ENCODE measurements at regions not wholly inside any gene's neighbourhood (a gene's known extent, or its start where the extent isn't known, plus 50 kb on each side); places are given as distances from the start of the nearest gene placed in this dataset.

- Histone ChIP-seq H3K27ac (no peak overlapping the region), H3K36me3 (no peaks in the 10 kb centered on the region), H3K9me3 (no peaks in the 10 kb centered on the region), H3K4me1 (no peaks in the 10 kb centered on the region), H3K4me3 (replicated peaks in 1 of 3) (no peak overlapping the region), H3K27me3 (no peaks in the 10 kb centered on the region)
- DNase-seq, result no peak
- intact Hi-C loops (cut with DNase I), result no loop called here
- TF ChIP-seq CTCF (IDR thresholded peaks at IDR 0.05) (no peak), POLR2A (IDR thresholded peaks at IDR 0.05) (no peak)
- 69 to 79% methylated on average over 2 of the region's 2 CpGs for WGBS, 2 donors
These were observed 1024.3 kb upstream of the EPHA7 start for GRCh38 chr6:94443701-94444100.

DNA sequence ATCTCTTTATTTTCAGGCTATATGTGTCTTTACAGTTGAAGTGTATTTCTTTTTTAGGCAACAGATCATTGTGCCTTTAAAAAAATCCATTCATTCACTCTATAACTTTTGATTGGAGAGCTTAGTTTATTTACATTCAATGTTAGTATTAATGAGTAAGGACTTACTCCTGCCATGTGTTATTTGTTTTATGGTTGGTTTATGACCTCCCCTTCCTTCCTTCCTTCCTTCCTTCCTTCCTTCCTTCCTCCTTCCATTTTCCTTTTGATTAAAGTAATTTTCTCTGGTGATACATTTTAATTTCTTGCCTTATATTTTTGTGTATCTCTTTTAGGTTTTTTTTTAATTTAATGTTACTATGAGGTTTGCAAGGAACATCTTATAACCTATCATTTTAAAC is 1005.3 kb upstream of the EPHA7 start:
- no peaks in the 10 kb centered on the region for H3K4me1 ChIP-seq
- H3K27me3 ChIP-seq, result no peaks in the 10 kb centered on the region
- no peak overlapping the region for H3K4me3 ChIP-seq (replicated peaks in 1 of 3)
- intact Hi-C loops (cut with DNase I), result no loop called here
- H3K9me3 ChIP-seq, result no peaks in the 10 kb centered on the region
- H3K27ac ChIP-seq, result no peak overlapping the region
- no peaks in the 10 kb centered on the region for H3K36me3 ChIP-seq
- TF ChIP-seq CTCF (IDR thresholded peaks at IDR 0.05) (no peak), POLR2A (IDR thresholded peaks at IDR 0.05) (no peak)
- no peak for DNase-seq

- intact Hi-C loops (cut with DNase I), result no loop called here
- WGBS, 2 donors, result 85 to 93% methylated on average over 1 of the region's 1 CpG
- Histone ChIP-seq H3K9me3 (no peaks in the 10 kb centered on the region), H3K4me3 (replicated peaks in 1 of 3) (no peak overlapping the region), H3K4me1 (no peaks in the 10 kb centered on the region), H3K36me3 (no peaks in the 10 kb centered on the region), H3K27ac (no peak overlapping the region), H3K27me3 (no peaks in the 10 kb centered on the region)
- no peak for DNase-seq
- TF ChIP-seq POLR2A (IDR thresholded peaks at IDR 0.05) (no peak), CTCF (IDR thresholded peaks at IDR 0.05) (no peak)
These were observed 998.0 kb upstream of the EPHA7 start for GRCh38 chr6:94417363-94417762.

- intact Hi-C loops (cut with DNase I), result no loop called here
- 80 to 84% methylated on average over 1 of the region's 1 CpG for WGBS, 2 donors
- DNase-seq, result no peak
These were observed 994.7 kb upstream of the EPHA7 start for GRCh38 chr6:94414041-94414440.

GRCh38 chr6:94401311-94401710 is 982.0 kb upstream of the EPHA7 start:
- no peak for TF ChIP-seq POLR2A (IDR thresholded peaks at IDR 0.05)
- no peak for TF ChIP-seq CTCF (IDR thresholded peaks at IDR 0.05)
- H3K27me3 ChIP-seq, result no peaks in the 10 kb centered on the region
- DNase-seq, result no peak
- H3K9me3 ChIP-seq, result no peaks in the 10 kb centered on the region
- no peak overlapping the region for H3K4me3 ChIP-seq (replicated peaks in 1 of 3)
- intact Hi-C loops (cut with DNase I), result no loop called here
- H3K27ac ChIP-seq, result no peak overlapping the region
- no peaks in the 10 kb centered on the region for H3K36me3 ChIP-seq
- H3K4me1 ChIP-seq, result no peaks in the 10 kb centered on the region
- WGBS, 2 donors, result 45 to 49% methylated on average over 3 of the region's 3 CpGs

More at GRCh38 chr6:94414041-94414440, 994.7 kb upstream of the EPHA7 start:
- Histone ChIP-seq H3K4me3 (replicated peaks in 1 of 3) (no peak overlapping the region), H3K36me3 (no peaks in the 10 kb centered on the region), H3K27me3 (no peaks in the 10 kb centered on the region), H3K27ac (no peak overlapping the region), H3K9me3 (no peaks in the 10 kb centered on the region), H3K4me1 (no peaks in the 10 kb centered on the region)
- no peak for TF ChIP-seq CTCF (IDR thresholded peaks at IDR 0.05)
- TF ChIP-seq POLR2A (IDR thresholded peaks at IDR 0.05), result no peak

All from thyroid gland (tissue), 4 donors.